ENCODE measurements at regions not wholly inside any gene's neighbourhood (a gene's known extent, or its start where the extent isn't known, plus 50 kb on each side); places are given as distances from the start of the nearest gene placed in this dataset.
"Not testable (repeated sequence)": the region's sequence is repeated elsewhere in the genome, so short reads cannot be mapped to it uniquely, and the experiment has no call there.

GRCh38 chr13:55528434-55528833 is 1612.3 kb upstream of the PRR20A start:
- DNase-seq: no peak

- DNase-seq: no peak
These were observed 1606.4 kb upstream of the PRR20A start for GRCh38 chr13:55534306-55534705.

GRCh38 chr13:55538424-55538823 is 1602.3 kb upstream of the PRR20A start:
- no peak for DNase-seq

- DNase-seq: no peak
These were observed 1597.7 kb upstream of the PRR20A start for GRCh38 chr13:55543053-55543452.

- DNase-seq: no peak
These were observed 1590.1 kb upstream of the PRR20A start for GRCh38 chr13:55550624-55551023.

GRCh38 chr13:55553701-55554100 is 1587.0 kb upstream of the PRR20A start:
- no peak for DNase-seq

GRCh38 chr13:55554741-55555140 is 1586.0 kb upstream of the PRR20A start:
- no peak for DNase-seq

- no peak for DNase-seq
These were observed 1580.4 kb upstream of the PRR20A start for GRCh38 chr13:55560331-55560730.

- no peak for DNase-seq
These were observed 1577.5 kb upstream of the PRR20A start for GRCh38 chr13:55563267-55563666.

GRCh38 chr13:55566334-55566733 is 1574.4 kb upstream of the PRR20A start:
- DNase-seq: no peak

- DNase-seq: no peak
These were observed 1573.9 kb upstream of the PRR20A start for GRCh38 chr13:55566779-55567178.

- no peak for DNase-seq
These were observed 1572.7 kb upstream of the PRR20A start for GRCh38 chr13:55567721-55568625.

GRCh38 chr13:55569082-55569481 is 1571.6 kb upstream of the PRR20A start:
- no peak for DNase-seq

GRCh38 chr13:55569514-55569913 is 1571.2 kb upstream of the PRR20A start:
- DNase-seq: no peak

- DNase-seq: no peak
These were observed 1570.3 kb upstream of the PRR20A start for GRCh38 chr13:55570371-55570770.

- DNase-seq: no peak
These were observed 1569.4 kb upstream of the PRR20A start for GRCh38 chr13:55571237-55571867.

GRCh38 chr13:55572408-55572807 is 1568.3 kb upstream of the PRR20A start:
- DNase-seq: no peak

- DNase-seq: no peak
These were observed 1567.9 kb upstream of the PRR20A start for GRCh38 chr13:55572862-55573261.

- no peak for DNase-seq
These were observed 1567.2 kb upstream of the PRR20A start for GRCh38 chr13:55573565-55573964.

GRCh38 chr13:55576389-55576788 is 1564.3 kb upstream of the PRR20A start:
- DNase-seq: no peak

- DNase-seq: no peak
These were observed 1563.5 kb upstream of the PRR20A start for GRCh38 chr13:55577082-55577846.

GRCh38 chr13:55577847-55578210 is 1562.9 kb upstream of the PRR20A start:
- DNase-seq: no peak

GRCh38 chr13:55582294-55582693 is 1558.4 kb upstream of the PRR20A start:
- DNase-seq: not testable (repeated sequence)

Measured in right hindlimb (tissue), 1 donor.